HG02642 (cell line): ENCODE measurements at regions not wholly inside any gene's neighbourhood (a gene's known extent, or its start where the extent isn't known, plus 50 kb on each side); places are given as distances from the start of the nearest gene placed in this dataset.
"Not testable (repeated sequence)": the region's sequence is repeated elsewhere in the genome, so short reads cannot be mapped to it uniquely, and the experiment has no call there.

Experiments
- ATAC-seq: cut with Tn5 transposase; IDR thresholded peaks from one replicate; pipeline ENCODE4 v1.9.1; 2021; ENCODE audit warnings: mild to moderate bottlenecking; ENCODE audit not compliant: unreplicated experiment, poor library complexity

GRCh38 chr13:48876289-48876688, 99.4 kb upstream of the FNDC3A start:
- no peak for ATAC-seq

GRCh38 chr13:48879432-48879831, 96.3 kb upstream of the FNDC3A start:
- ATAC-seq: no peak

GRCh38 chr13:48879854-48880253, 95.9 kb upstream of the FNDC3A start:
- no peak for ATAC-seq

GRCh38 chr13:48883786-48884185, 91.9 kb upstream of the FNDC3A start:
- not testable (repeated sequence) for ATAC-seq

- no peak for ATAC-seq
These were observed 90.7 kb upstream of the FNDC3A start for GRCh38 chr13:48885027-48885395.

- ATAC-seq: no peak
These were observed 87.1 kb upstream of the FNDC3A start for GRCh38 chr13:48888613-48889012.

- ATAC-seq: no peak
These were observed 85.3 kb upstream of the FNDC3A start for GRCh38 chr13:48890391-48890790.

- ATAC-seq: no peak
These were observed 84.1 kb upstream of the FNDC3A start for GRCh38 chr13:48891586-48891985.

- ATAC-seq: peak; percentile 83
These were observed 83.5 kb upstream of the FNDC3A start for GRCh38 chr13:48892053-48892687.

GRCh38 chr13:48892688-48893075, 83.0 kb upstream of the FNDC3A start:
- ATAC-seq: no peak

- ATAC-seq: no peak
These were observed 79.4 kb upstream of the FNDC3A start for GRCh38 chr13:48896312-48896711.

GRCh38 chr13:48901781-48902180, 73.9 kb upstream of the FNDC3A start:
- ATAC-seq: no peak

- ATAC-seq: no peak
These were observed 73.3 kb upstream of the FNDC3A start for GRCh38 chr13:48902368-48902767.

GRCh38 chr13:48904668-48905290, 70.9 kb upstream of the FNDC3A start:
- ATAC-seq: no peak

- no peak for ATAC-seq
These were observed 69.5 kb upstream of the FNDC3A start for GRCh38 chr13:48906200-48906599.

GRCh38 chr13:48908381-48909055, 67.2 kb upstream of the FNDC3A start:
- no peak for ATAC-seq

GRCh38 chr13:48909056-48909389, 66.7 kb upstream of the FNDC3A start:
- ATAC-seq: no peak

- ATAC-seq: no peak
These were observed 65.0 kb upstream of the FNDC3A start for GRCh38 chr13:48910686-48911085.

- ATAC-seq: no peak
These were observed 56.0 kb upstream of the FNDC3A start for GRCh38 chr13:48919751-48920150.

GRCh38 chr13:48920730-48921129, 55.0 kb upstream of the FNDC3A start:
- ATAC-seq: no peak

- ATAC-seq: no peak
These were observed 52.3 kb upstream of the FNDC3A start for GRCh38 chr13:48923376-48923775.

- no peak for ATAC-seq
These were observed 50.7 kb upstream of the FNDC3A start for GRCh38 chr13:48925001-48925400.
